WI38 (cell line): ENCODE measurements at regions not wholly inside any gene's neighbourhood (a gene's known extent, or its start where the extent isn't known, plus 50 kb on each side); places are given as distances from the start of the nearest gene placed in this dataset.

ENCODE experiments used
- H3K4me3 ChIP-seq: 2 replicates; pipeline ENCODE4 v1.5.1; 2011; ENCODE audit warnings: low read depth, mild to moderate bottlenecking, control low read depth, low read length
- CTCF ChIP-seq: IDR thresholded peaks from 2 replicates; pipeline ENCODE4 v1.5.1; 2012; ENCODE audit warnings: low read depth, mild to moderate bottlenecking, control low read depth, low read length

DNA sequence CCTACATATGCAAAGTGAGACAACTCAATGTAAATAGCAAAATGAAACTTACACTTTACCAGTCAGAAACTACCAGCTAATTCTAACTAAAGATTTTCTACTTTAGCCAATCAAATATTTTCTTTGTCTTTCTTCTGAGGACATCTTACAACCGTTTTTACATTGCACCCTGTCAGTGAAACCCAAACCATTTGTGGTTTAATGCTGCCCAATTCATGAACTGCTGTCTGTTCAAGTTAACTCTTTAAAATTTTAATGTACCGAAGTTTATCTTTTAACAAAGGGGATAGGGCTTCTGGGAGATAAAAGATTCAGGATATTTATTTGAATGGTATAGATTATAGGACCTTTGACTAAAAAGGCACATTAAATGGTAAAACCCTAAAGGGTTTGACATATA is 121.3 kb upstream of the HDDC2 start:
- no peak for TF ChIP-seq CTCF

DNA sequence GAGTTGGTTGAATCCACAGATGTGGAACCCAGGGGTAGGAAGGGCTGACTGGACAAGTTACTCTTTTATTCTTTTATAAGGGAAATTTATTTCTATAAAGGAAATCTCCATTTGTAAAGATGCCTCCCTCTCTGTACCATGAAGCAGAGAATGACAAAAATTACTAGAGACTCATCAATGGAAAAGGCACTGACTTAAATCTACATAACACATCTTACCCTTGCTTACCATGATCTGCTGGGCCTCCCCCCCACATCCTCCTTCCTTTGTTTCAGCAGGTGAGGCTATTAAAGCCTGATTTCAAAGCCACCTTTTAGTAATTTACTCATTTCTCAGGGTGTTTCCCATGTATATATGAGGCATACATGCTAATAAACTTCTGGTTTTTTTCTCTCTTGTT is 130.2 kb upstream of the HDDC2 start:
- no peak for TF ChIP-seq CTCF

More for the DNA sequence above, 121.3 kb upstream of the HDDC2 start:
- no peak overlapping the region for H3K4me3 ChIP-seq

DNA sequence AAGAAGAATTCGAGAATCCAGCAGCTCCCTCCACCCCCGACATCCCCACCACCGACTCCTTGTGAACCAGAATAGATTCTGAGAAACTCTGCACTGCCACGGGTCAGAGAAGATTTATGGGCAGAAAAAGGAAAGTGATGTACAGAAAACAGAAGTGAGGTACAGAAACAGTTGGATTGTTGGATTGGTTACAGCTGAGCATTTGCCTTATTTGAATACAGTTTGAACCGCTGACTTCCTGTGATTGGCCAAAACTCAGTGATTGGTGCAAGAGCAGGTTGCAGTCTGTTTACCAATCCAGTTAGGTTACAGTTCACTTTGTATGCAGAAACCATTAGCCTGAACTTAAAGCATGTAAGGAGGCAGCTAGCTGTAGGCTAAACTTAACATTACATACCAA is 131.2 kb upstream of the HDDC2 start:
- TF ChIP-seq CTCF, result no peak

More for the DNA sequence above, 130.2 kb upstream of the HDDC2 start:
- no peak overlapping the region for H3K4me3 ChIP-seq

GRCh38 chr6:125434760-125435159 is 133.0 kb upstream of the HDDC2 start:
- no peak overlapping the region for H3K4me3 ChIP-seq
- TF ChIP-seq CTCF, result no peak

More for the DNA sequence above, 131.2 kb upstream of the HDDC2 start:
- H3K4me3 ChIP-seq, result no peak overlapping the region

GRCh38 chr6:125439512-125439911 is 137.7 kb upstream of the HDDC2 start:
- no peak overlapping the region for H3K4me3 ChIP-seq
- no peak for TF ChIP-seq CTCF

DNA sequence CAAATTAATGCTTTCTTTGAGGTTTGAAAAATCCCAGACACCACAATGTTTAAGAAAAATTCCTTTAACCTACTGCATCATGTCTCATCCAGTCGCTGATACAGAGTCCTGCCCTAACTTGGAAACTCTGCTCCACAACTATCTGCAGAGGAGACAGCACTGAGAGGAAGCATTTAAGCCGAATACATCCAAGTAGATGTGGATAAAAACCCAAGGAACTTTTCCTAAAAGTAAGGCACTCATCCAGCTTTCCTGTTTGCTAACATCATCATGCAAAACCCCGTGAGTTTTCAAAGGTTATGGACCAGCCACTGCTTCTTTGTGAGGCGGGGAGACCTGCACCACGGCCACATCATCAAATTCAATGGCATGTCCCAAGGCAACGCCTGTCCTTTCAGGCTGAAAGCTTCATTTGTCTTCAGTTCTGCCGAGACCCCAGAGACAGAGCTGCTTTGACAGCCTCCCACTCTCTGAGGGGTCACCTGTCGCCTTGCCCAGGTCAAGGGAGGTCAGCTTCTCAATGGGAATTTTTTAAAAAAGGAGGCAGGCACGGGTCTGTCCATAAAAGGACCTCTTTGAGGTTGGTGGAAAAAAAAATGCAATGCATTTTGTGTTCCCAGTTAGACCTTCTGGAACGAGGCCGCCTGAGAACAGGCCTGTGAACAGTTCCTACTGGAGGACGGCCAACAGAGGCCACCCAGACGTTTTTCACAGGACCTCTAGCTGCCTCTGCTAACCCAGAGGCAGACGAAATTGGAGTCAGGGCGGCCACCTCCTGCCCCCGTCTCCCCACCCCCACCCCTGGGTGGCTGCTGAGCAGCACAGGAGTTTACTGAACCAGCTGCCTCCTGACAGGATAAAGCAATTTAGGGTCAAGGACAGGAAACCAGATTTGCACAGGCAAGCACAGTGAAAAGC is 142.5 kb upstream of the HDDC2 start:
- H3K4me3 ChIP-seq, result no peak overlapping the region
- no peak for TF ChIP-seq CTCF

GRCh38 chr6:125445054-125445453 is 143.3 kb upstream of the HDDC2 start:
- no peak for TF ChIP-seq CTCF

More at GRCh38 chr6:125445054-125445453, 143.3 kb upstream of the HDDC2 start:
- no peak overlapping the region for H3K4me3 ChIP-seq
